ENCODE measurements at regions not wholly inside any gene's neighbourhood (a gene's known extent, or its start where the extent isn't known, plus 50 kb on each side); places are given as distances from the start of the nearest gene placed in this dataset.

DNA sequence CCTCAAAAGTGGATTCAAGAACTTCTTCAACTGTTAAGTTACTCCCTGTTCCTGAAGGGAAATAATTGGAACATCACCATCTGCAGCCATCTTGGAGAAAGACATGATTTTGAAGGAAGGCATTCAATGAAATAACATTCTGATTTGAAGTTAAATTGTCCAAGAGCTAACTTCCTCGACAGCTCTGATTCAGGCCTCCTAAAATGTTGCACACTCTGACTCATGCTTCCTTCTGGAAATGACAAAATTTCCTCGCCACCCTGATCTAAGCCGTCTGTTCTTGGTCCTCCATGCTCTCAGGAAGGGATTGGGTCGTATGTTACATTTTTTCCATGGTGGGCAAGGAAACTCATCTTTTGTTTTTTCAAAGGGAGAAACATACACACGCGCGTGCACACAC lies 496.9 kb upstream of the DIPK2B start (continued):
- TF ChIP-seq, protein P1, sequence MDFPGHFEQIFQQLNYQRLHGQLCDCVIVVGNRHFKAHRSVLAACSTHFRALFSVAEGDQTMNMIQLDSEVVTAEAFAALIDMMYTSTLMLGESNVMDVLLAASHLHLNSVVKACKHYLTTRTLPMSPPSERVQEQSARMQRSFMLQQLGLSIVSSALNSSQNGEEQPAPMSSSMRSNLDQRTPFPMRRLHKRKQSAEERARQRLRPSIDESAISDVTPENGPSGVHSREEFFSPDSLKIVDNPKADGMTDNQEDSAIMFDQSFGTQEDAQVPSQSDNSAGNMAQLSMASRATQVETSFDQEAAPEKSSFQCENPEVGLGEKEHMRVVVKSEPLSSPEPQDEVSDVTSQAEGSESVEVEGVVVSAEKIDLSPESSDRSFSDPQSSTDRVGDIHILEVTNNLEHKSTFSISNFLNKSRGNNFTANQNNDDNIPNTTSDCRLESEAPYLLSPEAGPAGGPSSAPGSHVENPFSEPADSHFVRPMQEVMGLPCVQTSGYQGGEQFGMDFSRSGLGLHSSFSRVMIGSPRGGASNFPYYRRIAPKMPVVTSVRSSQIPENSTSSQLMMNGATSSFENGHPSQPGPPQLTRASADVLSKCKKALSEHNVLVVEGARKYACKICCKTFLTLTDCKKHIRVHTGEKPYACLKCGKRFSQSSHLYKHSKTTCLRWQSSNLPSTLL (IDR thresholded peaks at IDR 0.05) = no peak
- TF ChIP-seq MCM2 (IDR thresholded peaks at IDR 0.05; ENCODE audit: low read depth) (no peak), FOXA1 (IDR thresholded peaks at IDR 0.05; ENCODE audit: borderline replicate concordance) (no peak), SLC30A9 (CRISPR knock-in tag; IDR thresholded peaks at IDR 0.05) (no peak), ZNF583 (CRISPR knock-in tag; IDR thresholded peaks at IDR 0.05) (no peak), RBM17 (IDR thresholded peaks at IDR 0.05; ENCODE audit: borderline replicate concordance, low read depth, low read length) (no peak), TGIF2 (CRISPR knock-in tag; IDR thresholded peaks at IDR 0.05) (no peak)
- TF ChIP-seq, protein P2, sequence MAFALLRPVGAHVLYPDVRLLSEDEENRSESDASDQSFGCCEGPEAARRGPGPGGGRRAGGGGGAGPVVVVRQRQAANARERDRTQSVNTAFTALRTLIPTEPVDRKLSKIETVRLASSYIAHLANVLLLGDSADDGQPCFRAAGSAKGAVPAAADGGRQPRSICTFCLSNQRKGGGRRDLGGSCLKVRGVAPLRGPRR (CRISPR knock-in tag; IDR thresholded peaks at IDR 0.05) = no peak
- TF ChIP-seq, protein P3, sequence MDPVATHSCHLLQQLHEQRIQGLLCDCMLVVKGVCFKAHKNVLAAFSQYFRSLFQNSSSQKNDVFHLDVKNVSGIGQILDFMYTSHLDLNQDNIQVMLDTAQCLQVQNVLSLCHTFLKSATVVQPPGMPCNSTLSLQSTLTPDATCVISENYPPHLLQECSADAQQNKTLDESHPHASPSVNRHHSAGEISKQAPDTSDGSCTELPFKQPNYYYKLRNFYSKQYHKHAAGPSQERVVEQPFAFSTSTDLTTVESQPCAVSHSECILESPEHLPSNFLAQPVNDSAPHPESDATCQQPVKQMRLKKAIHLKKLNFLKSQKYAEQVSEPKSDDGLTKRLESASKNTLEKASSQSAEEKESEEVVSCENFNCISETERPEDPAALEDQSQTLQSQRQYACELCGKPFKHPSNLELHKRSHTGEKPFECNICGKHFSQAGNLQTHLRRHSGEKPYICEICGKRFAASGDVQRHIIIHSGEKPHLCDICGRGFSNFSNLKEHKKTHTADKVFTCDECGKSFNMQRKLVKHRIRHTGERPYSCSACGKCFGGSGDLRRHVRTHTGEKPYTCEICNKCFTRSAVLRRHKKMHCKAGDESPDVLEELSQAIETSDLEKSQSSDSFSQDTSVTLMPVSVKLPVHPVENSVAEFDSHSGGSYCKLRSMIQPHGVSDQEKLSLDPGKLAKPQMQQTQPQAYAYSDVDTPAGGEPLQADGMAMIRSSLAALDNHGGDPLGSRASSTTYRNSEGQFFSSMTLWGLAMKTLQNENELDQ (CRISPR knock-in tag; IDR thresholded peaks at IDR 0.05; ENCODE audit: borderline replicate concordance) = no peak
